BE2C (cell line): ENCODE measurements at regions not wholly inside any gene's neighbourhood (a gene's known extent, or its start where the extent isn't known, plus 50 kb on each side); places are given as distances from the start of the nearest gene placed in this dataset.

Experiments
- DNase-seq: peaks from one replicate; pipeline ENCODE4 v3.0.0-alpha.2; 2020
- H3K27me3 ChIP-seq: fragments of 250-450 bp; sonication (Bioruptor Pico); 2 replicates; pipeline ENCODE4 v1.5.1; 2020; ENCODE audit warnings: mild to moderate bottlenecking
- H3K36me3 ChIP-seq: fragments of 250-450 bp; sonication (Bioruptor Pico); 2 replicates; pipeline ENCODE4 v1.5.1; 2020; ENCODE audit warnings: mild to moderate bottlenecking
- H3K4me1 ChIP-seq: fragments of 250-450 bp; sonication (Bioruptor Pico); 2 replicates; pipeline ENCODE4 v1.5.1; 2020
- H3K4me3 ChIP-seq: 2 replicates; pipeline ENCODE4 v1.5.1; 2011; ENCODE audit warnings: low read depth, low read length
- H3K9me3 ChIP-seq: fragments of 250-450 bp; sonication (Bioruptor Pico); 2 replicates; pipeline ENCODE4 v1.5.1; 2020
- CTCF ChIP-seq: IDR thresholded peaks from 2 replicates; pipeline ENCODE4 v1.5.1; 2012; ENCODE audit warnings: mild to moderate bottlenecking, low read depth, low read length

- Histone ChIP-seq H3K9me3 (no peaks in the 10 kb centered on the region; the same call in 1 of the 2 replicates), H3K36me3 (no peaks in the 10 kb centered on the region), H3K4me3 (no peak overlapping the region), H3K4me1 (no peaks in the 10 kb centered on the region), H3K27me3 (no peaks in the 10 kb centered on the region)
- DNase-seq: no peak
- TF ChIP-seq CTCF: no peak
Measured at GRCh38 chr12:60644076-60644475, 1048.2 kb downstream of the SLC16A7 start.

GRCh38 chr12:60666895-60667294, 1071.1 kb downstream of the SLC16A7 start:
- Histone ChIP-seq H3K4me3 (no peak overlapping the region), H3K27me3 (no peaks in the 10 kb centered on the region), H3K4me1 (no peaks in the 10 kb centered on the region), H3K36me3 (no peaks in the 10 kb centered on the region), H3K9me3 (no peaks in the 10 kb centered on the region)
- no peak for TF ChIP-seq CTCF
- no peak for DNase-seq

- TF ChIP-seq CTCF: no peak
- Histone ChIP-seq H3K4me1 (no peaks in the 10 kb centered on the region), H3K9me3 (no peaks in the 10 kb centered on the region), H3K27me3 (no peaks in the 10 kb centered on the region), H3K36me3 (no peaks in the 10 kb centered on the region), H3K4me3 (no peak overlapping the region)
- no peak for DNase-seq
Measured at GRCh38 chr12:60672949-60673348, 1077.1 kb downstream of the SLC16A7 start.

GRCh38 chr12:60684988-60685655, 1089.3 kb downstream of the SLC16A7 start:
- DNase-seq: no peak
- Histone ChIP-seq H3K9me3 (no peaks in the 10 kb centered on the region; the same call in 1 of the 2 replicates), H3K4me3 (no peak overlapping the region), H3K36me3 (no peaks in the 10 kb centered on the region), H3K27me3 (no peaks in the 10 kb centered on the region), H3K4me1 (no peaks in the 10 kb centered on the region)
- peak; percentile 37 for TF ChIP-seq CTCF

GRCh38 chr12:60689137-60689536, 1093.3 kb downstream of the SLC16A7 start:
- Histone ChIP-seq H3K36me3 (no peaks in the 10 kb centered on the region), H3K27me3 (no peaks in the 10 kb centered on the region), H3K4me3 (no peak overlapping the region), H3K4me1 (no peaks in the 10 kb centered on the region), H3K9me3 (no peaks in the 10 kb centered on the region; the same call in 1 of the 2 replicates)
- no peak; the same call in 1 of the 2 replicates for TF ChIP-seq CTCF
- no peak for DNase-seq

- Histone ChIP-seq H3K9me3 (no peaks in the 10 kb centered on the region; the same call in 1 of the 2 replicates), H3K4me1 (no peaks in the 10 kb centered on the region), H3K27me3 (no peaks in the 10 kb centered on the region), H3K36me3 (no peaks in the 10 kb centered on the region), H3K4me3 (no peak overlapping the region)
- no peak for DNase-seq
- no peak for TF ChIP-seq CTCF
Measured at GRCh38 chr12:60693019-60693626, 1097.3 kb downstream of the SLC16A7 start.
